Caco-2 (cell line): ENCODE measurements at regions not wholly inside any gene's neighbourhood (a gene's known extent, or its start where the extent isn't known, plus 50 kb on each side); places are given as distances from the start of the nearest gene placed in this dataset.

Source experiments
- BruUV-seq: library from RNA; stranded (reverse); fragments of 400-500 nt; replicated peaks from 2 replicates; lab custom pipeline; 2021; lab: Mats Ljungman, UMichigan
- CTCF ChIA-PET: fragments of 300-600 bp; sonication (Branson Sonifier 250); formaldehyde crosslinking; loops from one replicate; lab custom pipeline; 2022; ENCODE audit warnings: antibody characterized with exemption; lab: Charles Lee
- POLR2A ChIA-PET: fragments of 300-600 bp; sonication (Branson Sonifier 250); formaldehyde crosslinking; loops from one replicate; lab custom pipeline; 2022; ENCODE audit warnings: antibody characterized with exemption; lab: Charles Lee
- DNase-seq, 2 experiments: peaks; one replicate each; pipeline versions ENCODE4 v3.0.0 to v3.0.0-alpha.2; 2020 to 2022
- H3K27me3 ChIP-seq: replicated peaks from 2 replicates; pipeline ENCODE4 v1.6.0; 2011; ENCODE audit warnings: low read length; ENCODE audit not compliant: control insufficient read depth, insufficient read depth
- H3K36me3 ChIP-seq: 2 replicates; pipeline ENCODE4 v1.5.1; 2011; ENCODE audit warnings: low read length; ENCODE audit not compliant: control insufficient read depth, insufficient read depth
- H3K4me1 ChIP-seq: fragments of 250-450 bp; sonication (Bioruptor Pico); 2 replicates; pipeline ENCODE4 v1.5.1; 2020; ENCODE audit warnings: mild to moderate bottlenecking
- H3K4me3 ChIP-seq: 2 replicates; pipeline ENCODE4 v1.5.1; 2011; ENCODE audit warnings: low read depth, mild to moderate bottlenecking, control low read depth, low read length
- H3K9me3 ChIP-seq: fragments of 250-450 bp; sonication (Bioruptor Pico); 2 replicates; pipeline ENCODE4 v1.5.1; 2020; ENCODE audit warnings: mild to moderate bottlenecking, moderate library complexity
- H3K27ac Mint-ChIP-seq: one replicate; pipeline ENCODE4 v1.8.0; 2022; ENCODE audit warnings: mixed read lengths; ENCODE audit not compliant: unreplicated experiment
- H3K27me3 Mint-ChIP-seq: one replicate; pipeline ENCODE4 v1.8.0; 2022; ENCODE audit warnings: mixed read lengths; ENCODE audit not compliant: insufficient read depth, unreplicated experiment
- H3K36me3 Mint-ChIP-seq: one replicate; pipeline ENCODE4 v1.8.0; 2022; ENCODE audit warnings: mild to moderate bottlenecking, mixed read lengths; ENCODE audit not compliant: insufficient read depth, unreplicated experiment
- H3K4me1 Mint-ChIP-seq: one replicate; pipeline ENCODE4 v1.8.0; 2022; ENCODE audit warnings: low read depth, mixed read lengths; ENCODE audit not compliant: unreplicated experiment
- H3K4me3 Mint-ChIP-seq: one replicate; pipeline ENCODE4 v1.8.0; 2022; ENCODE audit warnings: mild to moderate bottlenecking, moderate library complexity, mixed read lengths; ENCODE audit not compliant: unreplicated experiment
- H3K9me3 Mint-ChIP-seq: one replicate; pipeline ENCODE4 v1.8.0; 2022; ENCODE audit warnings: mixed read lengths; ENCODE audit not compliant: unreplicated experiment
- CTCF ChIP-seq, 2 experiments: fragments of 200-600 bp in 1 of 2; IDR thresholded peaks; 1 replicate in 1 of 2; 2 replicates in 1 of 2; pipeline versions ENCODE4 v1.5.1 to v1.8.0; 2011 to 2022; ENCODE audit warnings: antibody characterized with exemption in 1 of 2, control low read depth in 1 of 2, inconsistent platforms in 1 of 2, low read depth in 1 of 2, low read length in 1 of 2, mild to moderate bottlenecking in 1 of 2, moderate library complexity in 1 of 2; ENCODE audit not compliant: insufficient read depth in 1 of 2, severe bottlenecking in 1 of 2, unreplicated experiment in 1 of 2
- intact Hi-C: fragments of 100-400 bp; cut with micrococcal nuclease; formaldehyde crosslinking; loops from one replicate; pipeline ENCODE4 v1.10.0; 2022; ENCODE audit not compliant: unreplicated experiment

- DNase-seq = no peak
- intact Hi-C loops = no loop called here
- Mint-ChIP-seq H3K4me3 (no peak overlapping the region), H3K27ac (no peak overlapping the region), H3K4me1 (peaks cover 29% of the 10 kb centered on the region), H3K27me3 (peaks cover 3% of the 10 kb centered on the region), H3K9me3 (peaks cover 19% of the 10 kb centered on the region), H3K36me3 (no peaks in the 10 kb centered on the region)
- TF ChIP-seq CTCF (IDR thresholded peaks at IDR 0.05; ENCODE audit: insufficient read depth in 1 of 2, low read depth in 1 of 2, low read length in 1 of 2, severe bottlenecking in 1 of 2, unreplicated experiment in 1 of 2) = no peak
- no peaks in the 10 kb centered on the region for H3K27me3 ChIP-seq
- H3K9me3 ChIP-seq = peaks cover 29% of the 10 kb centered on the region
- peaks cover 44% of the 10 kb centered on the region for H3K4me1 ChIP-seq
- no peaks in the 10 kb centered on the region for H3K36me3 ChIP-seq
- ChIA-PET CTCF (interaction anchor here (0.6 to 2.0 kb wide), 3 partner anchors 16 to 87 kb away, joined by 5 to 6 read pairs (median 5); no protein-coding TSS in a partner anchor), POLR2A (interaction anchor here (1.1 kb wide), 1 partner anchor 22 kb away, joined by 3 read pairs; no protein-coding TSS in a partner anchor)
- no TSS peak for BruUV-seq
- H3K4me3 ChIP-seq = no peak overlapping the region
Observed at GRCh38 chr15:69555080-69555479, 102.5 kb downstream of the RPLP1 start.

DNA sequence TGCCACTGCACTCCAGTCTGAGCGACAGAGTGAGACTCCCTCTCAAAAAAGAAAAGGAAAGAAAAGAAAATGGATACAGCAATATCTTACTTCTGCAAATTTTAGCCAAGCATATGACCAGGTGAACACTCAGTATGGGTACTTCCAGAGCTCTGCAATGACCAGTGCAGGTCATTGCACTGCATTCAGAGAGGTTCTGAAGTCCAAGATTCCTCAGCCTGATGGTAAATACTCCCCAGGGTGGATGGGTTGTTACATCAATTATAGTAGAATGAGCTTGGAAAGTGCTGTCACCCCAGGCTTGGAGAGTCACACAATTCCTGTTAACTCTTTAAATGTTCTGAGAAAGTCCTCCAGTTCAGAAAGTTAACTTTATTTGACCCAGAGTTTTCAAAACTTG, 103.7 kb downstream of the RPLP1 start:
- H3K4me1 Mint-ChIP-seq = peaks cover 34% of the 10 kb centered on the region
- H3K27me3 Mint-ChIP-seq = peaks cover 3% of the 10 kb centered on the region
- no peak for TF ChIP-seq CTCF (IDR thresholded peaks at IDR 0.05; ENCODE audit: insufficient read depth in 1 of 2, low read depth in 1 of 2, low read length in 1 of 2, severe bottlenecking in 1 of 2, unreplicated experiment in 1 of 2)
- ChIA-PET CTCF (interaction anchor here (0.7 kb wide), 1 partner anchor 588 kb away, joined by 3 read pairs; no protein-coding TSS in a partner anchor), POLR2A (no interaction called here)
- peak overlapping the region; percentile 4 for H3K4me3 Mint-ChIP-seq
- Histone ChIP-seq H3K36me3 (no peaks in the 10 kb centered on the region), H3K27me3 (no peaks in the 10 kb centered on the region), H3K9me3 (peaks cover 24% of the 10 kb centered on the region), H3K4me1 (peaks cover 54% of the 10 kb centered on the region), H3K4me3 (no peak overlapping the region)
- no peaks in the 10 kb centered on the region for H3K36me3 Mint-ChIP-seq
- no TSS peak for BruUV-seq
- peaks cover 12% of the 10 kb centered on the region for H3K9me3 Mint-ChIP-seq
- intact Hi-C loops = no loop called here
- peak; percentile 19 to 44 for DNase-seq
- peak overlapping the region; percentile 20 for H3K27ac Mint-ChIP-seq

DNA sequence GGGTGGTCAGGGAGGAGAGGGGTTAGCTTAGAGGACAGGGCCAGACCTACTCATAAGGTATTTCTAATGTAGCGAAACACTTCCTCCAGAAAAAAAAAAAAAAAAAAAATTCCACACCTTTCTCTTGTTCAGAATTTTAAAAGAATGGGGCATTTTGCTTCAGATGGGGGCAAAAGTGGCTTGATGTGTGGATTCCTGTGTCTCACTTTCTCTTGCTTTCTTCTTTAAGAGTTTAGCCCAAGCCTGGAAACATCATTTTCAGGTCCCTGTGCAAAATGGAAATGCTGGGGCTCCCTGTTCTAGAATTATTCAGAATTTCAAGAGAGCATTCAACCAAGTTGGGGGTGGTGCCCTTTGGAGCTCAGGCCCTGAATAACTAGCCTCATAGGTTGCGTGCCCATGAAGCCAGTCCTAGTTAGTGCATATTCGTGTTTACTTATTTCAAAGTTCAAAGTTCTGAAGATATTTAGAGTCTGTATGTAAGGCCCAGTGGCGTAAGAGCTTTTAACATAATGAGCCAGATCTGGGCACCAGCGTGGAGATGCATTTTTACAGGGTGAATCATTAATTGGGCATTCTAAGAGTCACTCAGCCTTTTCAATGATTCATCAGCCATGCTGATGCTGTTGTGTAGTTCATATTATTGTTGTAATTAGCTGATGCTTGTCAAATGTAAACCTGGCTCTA, 104.5 kb downstream of the RPLP1 start:
- Histone ChIP-seq H3K9me3 (peaks cover 16% of the 10 kb centered on the region), H3K36me3 (no peaks in the 10 kb centered on the region), H3K27me3 (no peaks in the 10 kb centered on the region), H3K4me3 (no peak overlapping the region), H3K4me1 (peaks cover 61% of the 10 kb centered on the region)
- Mint-ChIP-seq H3K36me3 (no peaks in the 10 kb centered on the region), H3K9me3 (peaks cover 4% of the 10 kb centered on the region), H3K4me3 (peak overlapping the region; percentile 4), H3K4me1 (peaks cover 41% of the 10 kb centered on the region), H3K27me3 (no peaks in the 10 kb centered on the region), H3K27ac (peak overlapping the region; percentile 20)
- intact Hi-C loops = no loop called here
- no peak for TF ChIP-seq CTCF (IDR thresholded peaks at IDR 0.05; ENCODE audit: insufficient read depth in 1 of 2, low read depth in 1 of 2, low read length in 1 of 2, severe bottlenecking in 1 of 2, unreplicated experiment in 1 of 2)
- no TSS peak for BruUV-seq
- DNase-seq = peak; percentile 53 to 66
- ChIA-PET POLR2A (no interaction called here), CTCF (interaction anchor here (0.7 kb wide), 2 partner anchors 11 to 587 kb away, joined by 3 read pairs; no protein-coding TSS in a partner anchor)
